B cell (primary cell): ENCODE measurements at regions not wholly inside any gene's neighbourhood (a gene's known extent, or its start where the extent isn't known, plus 50 kb on each side); places are given as distances from the start of the nearest gene placed in this dataset.

Source experiments
- ATAC-seq: fragments of 200-7000 bp; cut with Tn5 transposase; one replicate; pipeline ENCODE4 v1.10.0; 2021; ENCODE audit warnings: low read depth, mild to moderate bottlenecking, moderate number of reproducible peaks, moderate library complexity
- CTCF ChIA-PET: fragments of 350-600 bp; sonication (Branson Sonifier 250); formaldehyde crosslinking; loops from one replicate; lab custom pipeline; 2021; ENCODE audit warnings: antibody characterized with exemption, inconsistent platforms; lab: Charles Lee
- POLR2A ChIA-PET: fragments of 350-600 bp; sonication (Branson Sonifier 250); formaldehyde crosslinking; loops from one replicate; lab custom pipeline; 2021; ENCODE audit warnings: antibody characterized with exemption; lab: Charles Lee
- DNase-seq: peaks from one replicate; pipeline ENCODE4 v3.0.0; 2013
- H2AFZ ChIP-seq: 2 replicates; pipeline ENCODE4 v1.6.1; 2012; ENCODE audit warnings: mild to moderate bottlenecking, low read depth, low read length; ENCODE audit not compliant: insufficient read depth, poor library complexity, severe bottlenecking
- H3K27ac ChIP-seq, 2 donors: 1 replicate in 1 of 2; 2 replicates in 1 of 2; pipeline ENCODE4 v1.5.1; 2012 to 2013; ENCODE audit warnings: low read length in 2 of 2, mild to moderate bottlenecking in 2 of 2, moderate library complexity in 1 of 2
- H3K27me3 ChIP-seq, 4 experiments: fragments of 200-600 bp in 1 of 4; sonication (generic) in 1 of 4; replicated peaks in 1 of 4; 1 replicate in 2 of 4; 2 replicates in 2 of 4; pipeline versions ENCODE4 v1.6.1 to v1.7.0; 2013 to 2016; ENCODE audit warnings: low read length in 3 of 4, mild to moderate bottlenecking in 2 of 4, mixed read lengths in 1 of 4, moderate library complexity in 1 of 4; ENCODE audit not compliant: insufficient read depth in 4 of 4, control insufficient read depth in 3 of 4; ENCODE audit errors: control extremely low read depth in 1 of 4
- H3K36me3 ChIP-seq, 2 experiments: replicated peaks in 1 of 2; 1 replicate in 1 of 2; 2 replicates in 1 of 2; pipeline versions ENCODE4 v1.6.1 to v1.7.1; 2013; ENCODE audit warnings: low read length in 1 of 2; ENCODE audit not compliant: insufficient read depth in 2 of 2, control insufficient read depth in 1 of 2; ENCODE audit errors: control extremely low read depth in 1 of 2, extremely low read depth in 1 of 2
- H3K4me1 ChIP-seq, 2 donors: fragments of 200-600 bp in 1 of 2; sonication (generic) in 1 of 2; 1 replicate in 1 of 2; 2 replicates in 1 of 2; pipeline versions ENCODE4 v1.5.1 to v1.6.1; 2013 to 2017; ENCODE audit warnings: low read length in 2 of 2; ENCODE audit not compliant: control insufficient read depth in 2 of 2, insufficient read depth in 2 of 2
- H3K4me2 ChIP-seq: replicated peaks from 2 replicates; pipeline ENCODE3; 2012; ENCODE audit warnings: mild to moderate bottlenecking, low read depth, low read length; ENCODE audit not compliant: poor library complexity, severe bottlenecking
- H3K4me3 ChIP-seq, 5 experiments: fragments of 200-600 bp in 1 of 5; sonication (generic) in 1 of 5; 1 replicate in 3 of 5; 2 replicates in 2 of 5; pipeline versions ENCODE4 v1.5.1 to v1.7.0; 2011 to 2016; ENCODE audit warnings: low read length in 4 of 5, mild to moderate bottlenecking in 4 of 5, low read depth in 2 of 5, control low read depth in 1 of 5, moderate library complexity in 1 of 5; ENCODE audit not compliant: insufficient read depth in 1 of 5; ENCODE audit errors: control extremely low read depth in 1 of 5, extremely low read depth in 1 of 5
- H3K79me2 ChIP-seq: fragments of 200-600 bp; sonication (generic); one replicate; pipeline ENCODE4 v1.6.0; 2016; ENCODE audit warnings: low read length; ENCODE audit not compliant: control insufficient read depth, insufficient read depth
- H3K9ac ChIP-seq: fragments of 200-600 bp; sonication (generic); 2 replicates; pipeline ENCODE4 v1.6.1; 2017; ENCODE audit warnings: mild to moderate bottlenecking, low read length, moderate library complexity
- H3K9me3 ChIP-seq, 3 donors: one replicate each; pipeline versions ENCODE4 v1.6.1 to v1.7.1; 2013; ENCODE audit warnings: low read length in 2 of 3; ENCODE audit not compliant: control insufficient read depth in 2 of 3, insufficient read depth in 1 of 3; ENCODE audit errors: control extremely low read depth in 1 of 3
- H4K20me1 ChIP-seq: 2 replicates; pipeline ENCODE4 v1.6.0; 2012; ENCODE audit warnings: mild to moderate bottlenecking, low read length; ENCODE audit not compliant: insufficient read depth, control insufficient read depth, poor library complexity, severe bottlenecking
- H3K27ac Mint-ChIP-seq: one replicate; pipeline ENCODE4 v1.8.0; 2021; ENCODE audit warnings: mixed read lengths
- H3K27me3 Mint-ChIP-seq: one replicate; pipeline ENCODE4 v1.8.0; 2021; ENCODE audit warnings: mixed read lengths
- H3K4me1 Mint-ChIP-seq: one replicate; pipeline ENCODE4 v1.8.0; 2021; ENCODE audit warnings: mixed read lengths
- H3K4me3 Mint-ChIP-seq: one replicate; pipeline ENCODE4 v1.8.0; 2021; ENCODE audit warnings: mixed read lengths
- H3K9me3 Mint-ChIP-seq: one replicate; pipeline ENCODE4 v1.8.0; 2022; ENCODE audit warnings: mixed read lengths; ENCODE audit not compliant: insufficient read depth
- EZH2 ChIP-seq: IDR thresholded peaks from 2 replicates; pipeline ENCODE4 v1.6.1; 2012; ENCODE audit warnings: borderline replicate concordance, low read depth, mild to moderate bottlenecking, moderate library complexity, low read length; ENCODE audit not compliant: insufficient read depth, poor library complexity, severe bottlenecking
- WGBS: methylation state at CpG from one replicate; pipeline ENCODE4 v1.1.5; 2013; ENCODE audit warnings: missing lambda C conversion rate; ENCODE audit not compliant: insufficient coverage; 5-methylcytosine and 5-hydroxymethylcytosine counted together
- intact Hi-C: fragments of 100-400 bp; cut with micrococcal nuclease; formaldehyde crosslinking; loops from one replicate; pipeline ENCODE4 v1.10.0; 2022
- TF ChIP-seq, protein P1 (sequence below): fragments of 200-600 bp; IDR thresholded peaks from one replicate; pipeline ENCODE4 v1.8.0; 2022; ENCODE audit warnings: antibody characterized with exemption, mild to moderate bottlenecking

DNA sequence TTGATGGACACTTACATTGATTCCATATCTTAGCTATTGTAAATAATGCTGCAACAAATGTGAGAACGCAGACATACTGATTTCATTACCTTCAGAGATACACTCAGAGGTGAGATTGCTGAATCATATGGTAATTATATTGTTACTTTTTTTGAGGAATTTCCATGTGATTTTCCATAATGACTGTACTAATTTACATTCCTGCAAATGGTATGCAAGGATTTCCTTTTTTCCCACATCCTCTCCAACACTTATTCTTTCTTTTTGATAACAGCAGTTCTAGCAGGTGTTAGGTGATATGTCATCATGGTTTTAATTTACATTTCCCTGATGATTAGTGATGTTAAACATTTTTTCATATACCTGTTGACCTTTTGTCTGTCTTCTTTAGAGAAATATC, 207.7 kb downstream of the C11orf87 start:
- peaks cover 0 to 4% (median 1%) of the 10 kb centered on the region in 3 donors for H3K9me3 ChIP-seq
- no peak overlapping the region for H3K4me3 ChIP-seq
- ChIA-PET CTCF (no interaction called here), POLR2A (no interaction called here)
- ATAC-seq, result no peak
- H3K36me3 ChIP-seq, result no peaks in the 10 kb centered on the region
- H3K9me3 Mint-ChIP-seq, result peaks cover 7% of the 10 kb centered on the region
- no peaks in the 10 kb centered on the region for H3K4me1 Mint-ChIP-seq
- H3K4me1 ChIP-seq, result no peaks in the 10 kb centered on the region
- no peak for DNase-seq
- H3K27ac ChIP-seq, result no peak overlapping the region
- H3K4me2 ChIP-seq, result no peak overlapping the region
- TF ChIP-seq, protein P1, sequence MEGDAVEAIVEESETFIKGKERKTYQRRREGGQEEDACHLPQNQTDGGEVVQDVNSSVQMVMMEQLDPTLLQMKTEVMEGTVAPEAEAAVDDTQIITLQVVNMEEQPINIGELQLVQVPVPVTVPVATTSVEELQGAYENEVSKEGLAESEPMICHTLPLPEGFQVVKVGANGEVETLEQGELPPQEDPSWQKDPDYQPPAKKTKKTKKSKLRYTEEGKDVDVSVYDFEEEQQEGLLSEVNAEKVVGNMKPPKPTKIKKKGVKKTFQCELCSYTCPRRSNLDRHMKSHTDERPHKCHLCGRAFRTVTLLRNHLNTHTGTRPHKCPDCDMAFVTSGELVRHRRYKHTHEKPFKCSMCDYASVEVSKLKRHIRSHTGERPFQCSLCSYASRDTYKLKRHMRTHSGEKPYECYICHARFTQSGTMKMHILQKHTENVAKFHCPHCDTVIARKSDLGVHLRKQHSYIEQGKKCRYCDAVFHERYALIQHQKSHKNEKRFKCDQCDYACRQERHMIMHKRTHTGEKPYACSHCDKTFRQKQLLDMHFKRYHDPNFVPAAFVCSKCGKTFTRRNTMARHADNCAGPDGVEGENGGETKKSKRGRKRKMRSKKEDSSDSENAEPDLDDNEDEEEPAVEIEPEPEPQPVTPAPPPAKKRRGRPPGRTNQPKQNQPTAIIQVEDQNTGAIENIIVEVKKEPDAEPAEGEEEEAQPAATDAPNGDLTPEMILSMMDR, result no peak
- no peak for TF ChIP-seq EZH2
- no peaks in the 10 kb centered on the region for H3K27me3 Mint-ChIP-seq
- H3K9ac ChIP-seq, result no peak overlapping the region
- no CpG with 5 or more reads among the region's 1 CpG for WGBS
- H3K27me3 ChIP-seq, result no peaks in the 10 kb centered on the region
- no peak overlapping the region for H3K27ac Mint-ChIP-seq
- no peaks in the 10 kb centered on the region for H3K79me2 ChIP-seq
- H3K4me3 Mint-ChIP-seq, result no peak overlapping the region
- H4K20me1 ChIP-seq, result no peaks in the 10 kb centered on the region
- H2AFZ ChIP-seq, result no peak overlapping the region
- intact Hi-C loops, result no loop called here

DNA sequence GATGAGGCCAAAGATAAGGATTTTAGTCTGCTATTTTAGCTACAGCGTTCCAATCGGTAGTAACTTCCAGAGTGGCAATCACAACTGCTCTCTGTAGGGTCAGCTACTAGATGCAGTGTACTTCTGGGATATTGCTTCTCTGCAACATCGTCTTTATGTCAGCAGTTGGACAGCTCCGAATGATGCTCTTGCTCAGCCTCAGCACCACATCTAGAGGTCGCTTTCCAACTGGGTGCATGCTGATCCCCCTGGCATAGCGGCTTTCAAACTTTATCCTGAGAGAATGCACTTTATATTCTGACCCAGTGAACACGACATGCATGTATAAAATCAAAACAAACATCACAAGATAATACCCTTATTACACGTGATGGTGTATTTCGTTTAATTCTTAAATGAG, 219.6 kb downstream of the C11orf87 start:
- H3K27ac Mint-ChIP-seq, result no peak overlapping the region

More for the DNA sequence above, 219.6 kb downstream of the C11orf87 start:
- ChIA-PET CTCF (no interaction called here), POLR2A (no interaction called here)
- no peak overlapping the region for H3K27ac ChIP-seq
- no peaks in the 10 kb centered on the region for H3K36me3 ChIP-seq
- H3K27me3 ChIP-seq, result no peaks in the 10 kb centered on the region
- no peaks in the 10 kb centered on the region for H3K4me1 ChIP-seq
- no peak for TF ChIP-seq EZH2
- TF ChIP-seq, protein P1, result no peak
- H3K9ac ChIP-seq, result no peak overlapping the region
- ATAC-seq (no peak), DNase-seq (no peak)
- Mint-ChIP-seq H3K9me3 (no peaks in the 10 kb centered on the region), H3K27me3 (no peaks in the 10 kb centered on the region), H3K4me3 (no peak overlapping the region), H3K4me1 (no peaks in the 10 kb centered on the region)
- H3K4me2 ChIP-seq, result no peak overlapping the region
- no peaks in the 10 kb centered on the region for H3K79me2 ChIP-seq
- H3K9me3 ChIP-seq, result no peaks in the 10 kb centered on the region
- no peak overlapping the region for H3K4me3 ChIP-seq
- H2AFZ ChIP-seq, result no peak overlapping the region
- WGBS, result 29% methylated on average over 5 of the region's 9 CpGs
- intact Hi-C loops, result no loop called here
- H4K20me1 ChIP-seq, result no peaks in the 10 kb centered on the region
